ENCODE measurements at regions not wholly inside any gene's neighbourhood (a gene's known extent, or its start where the extent isn't known, plus 50 kb on each side); places are given as distances from the start of the nearest gene placed in this dataset.

DNA sequence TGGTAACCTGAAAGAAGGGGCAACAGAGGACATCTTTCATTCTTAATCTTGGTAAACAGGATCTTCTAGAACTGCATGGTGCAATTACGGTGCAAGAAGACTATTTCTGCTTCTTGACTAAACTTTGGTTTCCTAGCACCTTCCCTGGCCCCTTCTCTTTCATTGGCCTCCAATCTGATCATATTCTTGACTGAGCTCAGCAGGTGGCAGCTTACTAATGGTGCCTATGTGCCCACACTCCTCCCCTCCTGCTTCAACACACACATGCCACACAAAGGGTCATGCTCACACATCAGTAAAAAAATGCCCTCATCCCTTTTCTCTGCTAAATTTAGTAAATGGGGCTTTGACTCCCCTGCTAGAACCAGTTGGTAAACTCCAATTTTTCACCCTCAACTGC lies 400.5 kb upstream of the MAOA start:
- TF ChIP-seq, protein P1, sequence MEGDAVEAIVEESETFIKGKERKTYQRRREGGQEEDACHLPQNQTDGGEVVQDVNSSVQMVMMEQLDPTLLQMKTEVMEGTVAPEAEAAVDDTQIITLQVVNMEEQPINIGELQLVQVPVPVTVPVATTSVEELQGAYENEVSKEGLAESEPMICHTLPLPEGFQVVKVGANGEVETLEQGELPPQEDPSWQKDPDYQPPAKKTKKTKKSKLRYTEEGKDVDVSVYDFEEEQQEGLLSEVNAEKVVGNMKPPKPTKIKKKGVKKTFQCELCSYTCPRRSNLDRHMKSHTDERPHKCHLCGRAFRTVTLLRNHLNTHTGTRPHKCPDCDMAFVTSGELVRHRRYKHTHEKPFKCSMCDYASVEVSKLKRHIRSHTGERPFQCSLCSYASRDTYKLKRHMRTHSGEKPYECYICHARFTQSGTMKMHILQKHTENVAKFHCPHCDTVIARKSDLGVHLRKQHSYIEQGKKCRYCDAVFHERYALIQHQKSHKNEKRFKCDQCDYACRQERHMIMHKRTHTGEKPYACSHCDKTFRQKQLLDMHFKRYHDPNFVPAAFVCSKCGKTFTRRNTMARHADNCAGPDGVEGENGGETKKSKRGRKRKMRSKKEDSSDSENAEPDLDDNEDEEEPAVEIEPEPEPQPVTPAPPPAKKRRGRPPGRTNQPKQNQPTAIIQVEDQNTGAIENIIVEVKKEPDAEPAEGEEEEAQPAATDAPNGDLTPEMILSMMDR (conservative IDR thresholded peaks at IDR 0.05 in 1 of 2, IDR thresholded peaks at IDR 0.05 in 1 of 2; ENCODE audit: low read depth in 1 of 2, low read length in 2 of 2): no peak
- TF ChIP-seq EZH2 (IDR thresholded peaks at IDR 0.05; ENCODE audit: low read length, missing control alignments): no peak
